Kidney capillary endothelial cell (primary cell): ENCODE measurements at regions not wholly inside any gene's neighbourhood (a gene's known extent, or its start where the extent isn't known, plus 50 kb on each side); places are given as distances from the start of the nearest gene placed in this dataset.

Experiments
- DNase-seq: peaks from one replicate; pipeline ENCODE4 v3.0.0-alpha.2; 2018; ENCODE audit warnings: low spot score

GRCh38 chr1:193988885-193989284 lies 802.5 kb upstream of the B3GALT2 start:
- DNase-seq = no peak

DNA sequence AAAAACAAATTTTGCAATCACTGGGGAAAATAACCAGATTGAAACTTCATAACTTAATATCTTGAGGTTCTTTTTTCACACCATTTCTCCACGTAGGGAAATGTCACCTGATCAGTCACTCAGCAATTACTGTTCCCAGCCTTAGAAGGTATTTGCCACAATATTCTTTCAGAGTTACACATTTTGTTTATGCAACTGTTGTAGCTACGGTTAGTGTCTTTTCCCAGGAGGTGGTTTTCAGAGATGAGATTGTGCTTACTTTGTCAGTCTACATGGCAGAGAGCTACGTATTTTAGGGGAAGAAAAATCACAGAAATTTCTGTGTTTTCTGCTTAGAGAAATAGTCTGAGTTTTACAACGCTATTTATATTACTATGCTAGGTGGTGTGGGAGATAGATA lies 792.8 kb upstream of the B3GALT2 start:
- no peak for DNase-seq

DNA sequence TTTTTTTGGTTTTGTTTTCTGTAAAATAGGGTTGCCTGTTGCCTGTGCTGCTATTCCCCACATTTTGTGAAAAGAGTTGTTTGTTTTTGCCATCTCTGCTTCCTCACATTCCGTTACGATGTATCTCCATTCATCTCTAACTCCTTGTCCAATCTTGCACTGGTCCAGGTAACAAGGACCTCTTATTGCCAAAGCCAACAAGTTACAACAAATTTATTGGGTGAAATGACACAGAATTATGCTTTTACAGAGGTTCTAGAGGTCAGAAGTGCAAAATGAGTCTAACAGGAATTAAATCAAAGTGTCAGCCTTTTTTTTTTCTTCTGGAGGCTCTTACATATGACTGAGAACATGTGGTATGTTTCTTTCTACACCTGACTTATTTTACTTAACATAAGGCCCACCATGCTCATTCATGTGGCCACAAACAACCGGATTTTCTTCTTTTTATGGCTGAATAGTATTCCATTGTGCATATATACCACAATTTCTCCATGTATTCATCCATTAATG lies 787.9 kb upstream of the B3GALT2 start:
- DNase-seq = no peak

GRCh38 chr1:193973428-193973827 lies 787.0 kb upstream of the B3GALT2 start:
- DNase-seq = no peak

DNA sequence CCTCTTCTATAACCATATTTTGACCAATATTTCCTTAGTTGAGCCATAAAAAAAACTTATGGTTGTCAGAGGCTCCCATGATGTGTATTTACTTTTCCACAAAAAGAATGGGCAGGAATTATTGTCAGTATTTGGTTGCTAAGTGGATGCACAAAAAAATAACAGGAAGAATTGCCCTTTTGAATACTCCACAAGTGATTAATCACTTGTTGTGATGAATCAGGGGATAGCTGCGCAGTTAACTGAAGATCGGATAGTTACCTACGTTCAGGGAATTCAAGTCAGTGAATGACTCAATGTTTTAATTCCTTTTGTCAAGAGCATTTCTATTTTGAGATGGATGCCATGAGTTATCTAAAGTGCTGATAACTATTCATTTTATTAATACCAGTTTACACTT lies 785.2 kb upstream of the B3GALT2 start:
- peak; percentile 90 for DNase-seq

- no peak for DNase-seq
Observed at GRCh38 chr1:193960499-193960898, 774.1 kb upstream of the B3GALT2 start.

DNA sequence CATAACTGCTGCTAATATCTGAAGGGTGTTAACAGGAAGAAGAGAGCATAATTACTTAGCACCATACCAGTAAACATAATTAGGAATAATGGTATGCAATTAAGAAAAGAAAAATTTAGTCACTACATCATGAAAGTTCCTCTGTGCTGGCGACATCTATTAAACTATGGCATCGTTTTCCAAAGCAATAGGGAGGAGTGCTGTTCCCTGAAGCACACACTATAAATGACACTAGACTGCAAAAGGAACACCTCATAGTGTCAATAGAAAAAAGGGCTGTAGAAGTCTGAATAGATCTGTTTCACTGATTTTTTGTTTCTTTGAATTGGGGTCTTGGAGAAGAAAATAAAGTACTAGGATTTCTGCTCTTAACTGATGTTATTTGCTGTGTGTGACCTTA lies 773.6 kb upstream of the B3GALT2 start:
- no peak for DNase-seq

GRCh38 chr1:193957556-193958095 lies 771.2 kb upstream of the B3GALT2 start:
- DNase-seq = no peak

GRCh38 chr1:193952778-193953374 lies 766.5 kb upstream of the B3GALT2 start:
- DNase-seq = no peak

DNA sequence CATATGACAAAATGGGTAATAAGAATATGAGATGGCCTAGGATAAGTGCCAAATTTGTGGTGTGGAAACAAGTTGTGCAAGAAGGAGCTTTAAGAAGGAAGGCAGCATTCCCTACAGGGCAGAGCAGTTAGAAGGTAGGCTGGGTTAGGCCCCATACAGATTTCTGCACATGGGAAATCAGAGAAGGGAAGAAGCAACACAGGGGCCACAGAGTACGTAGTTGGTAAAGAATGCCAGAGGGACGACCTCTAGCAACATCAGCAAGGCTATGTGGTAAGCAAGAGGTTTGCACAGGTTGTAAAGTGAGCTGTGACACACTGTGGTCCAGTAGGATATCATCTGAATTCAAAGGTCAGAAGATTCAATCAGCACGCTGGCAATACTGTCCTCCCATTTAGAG lies 765.6 kb upstream of the B3GALT2 start:
- DNase-seq = no peak

DNA sequence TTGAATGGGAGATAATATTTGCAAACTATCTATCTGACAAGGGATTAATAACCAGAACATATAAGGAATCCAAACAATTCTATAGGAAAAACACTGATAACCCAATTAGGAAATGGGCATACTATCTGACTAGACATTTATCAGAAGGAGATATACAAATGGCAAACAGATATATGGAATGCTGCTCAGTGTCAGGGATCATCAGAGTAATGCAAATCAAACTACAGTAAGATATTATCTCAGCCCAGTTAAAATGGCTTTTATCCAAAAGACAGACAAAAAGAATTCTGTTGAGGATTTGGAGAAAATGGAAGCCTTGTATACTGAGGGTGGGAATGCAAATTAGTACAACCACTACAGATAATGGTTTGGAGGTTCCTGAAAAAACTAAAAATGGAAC lies 758.0 kb upstream of the B3GALT2 start:
- no peak for DNase-seq

DNA sequence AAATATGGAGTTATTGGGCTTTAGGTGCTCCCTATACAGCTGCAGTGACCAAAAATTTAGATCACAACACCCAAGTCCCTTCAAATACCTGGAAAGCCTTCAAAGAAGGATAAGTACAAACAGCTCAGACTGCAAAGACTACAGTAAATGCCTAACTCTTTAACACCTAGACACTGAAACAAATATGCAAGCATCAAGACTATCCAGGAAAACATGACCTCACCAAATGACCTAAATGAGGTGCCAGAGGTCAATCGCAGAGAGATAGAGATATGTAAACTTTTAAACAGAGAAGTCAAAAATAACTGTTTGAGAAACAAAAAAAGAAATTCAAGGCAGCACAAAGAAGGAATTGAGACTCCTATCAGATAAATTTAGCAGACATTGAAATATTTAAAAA lies 753.8 kb upstream of the B3GALT2 start:
- DNase-seq = no peak

DNA sequence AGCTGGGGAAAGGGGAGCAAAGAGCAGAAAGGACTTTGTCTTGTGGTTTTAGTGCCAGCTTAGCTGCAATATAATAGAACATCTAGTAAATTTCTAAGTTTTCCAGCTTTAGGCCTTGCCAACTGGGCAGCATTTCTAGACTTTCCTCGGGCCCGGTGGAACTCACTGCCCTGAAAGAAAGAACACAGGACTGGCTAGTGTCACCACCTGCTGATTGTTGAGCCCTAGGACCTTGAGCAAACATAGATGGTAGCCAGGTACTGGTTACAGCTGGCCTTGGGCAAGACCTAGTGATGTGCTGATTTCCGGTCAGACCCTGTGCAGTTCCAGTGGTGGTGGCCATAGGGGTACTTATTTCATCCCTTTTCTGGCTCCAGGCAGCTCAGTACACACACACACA lies 753.2 kb upstream of the B3GALT2 start:
- DNase-seq = no peak

GRCh38 chr1:193937308-193937707 lies 750.9 kb upstream of the B3GALT2 start:
- DNase-seq = no peak

DNA sequence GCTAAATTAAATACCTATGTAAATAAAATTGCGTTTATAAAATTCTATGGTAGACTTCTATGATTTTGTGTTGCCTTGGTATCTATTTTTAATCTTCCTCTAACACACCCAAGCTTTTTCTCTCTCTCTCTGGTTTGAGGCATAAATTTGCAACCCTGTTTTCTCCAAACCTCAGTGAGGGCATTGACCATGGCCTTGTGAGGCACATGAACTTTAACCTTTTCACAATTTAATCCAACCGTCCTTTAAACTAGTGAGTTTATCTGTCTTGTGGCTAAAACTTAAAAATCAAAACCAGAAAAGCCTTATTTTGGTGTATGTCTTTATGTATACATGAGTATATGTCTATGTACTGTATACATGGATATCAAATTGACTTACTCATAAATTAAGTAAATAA lies 746.6 kb upstream of the B3GALT2 start:
- no peak for DNase-seq

DNA sequence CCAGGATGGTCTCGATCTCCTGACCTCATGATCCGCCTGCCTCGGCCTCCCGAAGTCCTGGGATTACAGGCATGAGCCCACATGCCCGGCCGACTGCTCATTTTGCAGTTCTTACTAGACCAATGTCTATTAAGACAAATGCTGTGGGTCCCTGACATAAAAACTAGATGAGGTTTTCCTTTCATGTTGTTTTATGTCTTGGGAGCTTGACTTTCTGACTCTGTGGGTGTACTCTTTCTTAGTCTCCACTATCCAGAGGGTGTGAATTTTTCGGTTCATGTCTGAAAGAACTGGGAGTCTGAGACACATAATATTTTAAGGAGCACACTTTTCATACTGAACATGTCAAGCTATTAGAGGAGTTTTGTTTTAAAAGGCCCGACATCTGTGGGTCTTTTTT lies 744.9 kb upstream of the B3GALT2 start:
- no peak for DNase-seq

- DNase-seq = no peak
Observed at GRCh38 chr1:193929374-193930033, 743.1 kb upstream of the B3GALT2 start.

DNA sequence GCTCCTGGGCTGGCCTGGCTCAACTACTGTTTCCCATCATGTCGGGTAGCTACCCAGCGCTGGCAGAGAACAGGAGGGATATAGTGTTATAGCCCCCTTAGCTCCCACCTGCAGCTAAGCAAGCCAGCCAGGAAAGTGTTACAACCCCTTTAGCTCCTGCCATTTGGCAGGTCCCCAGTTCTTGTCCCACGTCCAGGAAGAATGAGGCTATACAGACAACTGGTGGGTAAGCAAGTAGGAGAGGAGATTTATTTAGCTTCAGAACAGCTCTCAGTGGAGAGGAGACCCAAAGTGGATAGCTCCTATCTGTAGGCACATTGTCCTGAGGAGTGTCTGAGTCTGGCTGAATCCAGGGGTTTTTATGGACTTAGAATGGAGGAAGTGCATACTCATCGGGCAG lies 741.1 kb upstream of the B3GALT2 start:
- DNase-seq = no peak

- DNase-seq = no peak
Observed at GRCh38 chr1:193926956-193927355, 740.5 kb upstream of the B3GALT2 start.

- DNase-seq = no peak
Observed at GRCh38 chr1:193919827-193920226, 733.4 kb upstream of the B3GALT2 start.

GRCh38 chr1:193916452-193916851 lies 730.0 kb upstream of the B3GALT2 start:
- no peak for DNase-seq

DNA sequence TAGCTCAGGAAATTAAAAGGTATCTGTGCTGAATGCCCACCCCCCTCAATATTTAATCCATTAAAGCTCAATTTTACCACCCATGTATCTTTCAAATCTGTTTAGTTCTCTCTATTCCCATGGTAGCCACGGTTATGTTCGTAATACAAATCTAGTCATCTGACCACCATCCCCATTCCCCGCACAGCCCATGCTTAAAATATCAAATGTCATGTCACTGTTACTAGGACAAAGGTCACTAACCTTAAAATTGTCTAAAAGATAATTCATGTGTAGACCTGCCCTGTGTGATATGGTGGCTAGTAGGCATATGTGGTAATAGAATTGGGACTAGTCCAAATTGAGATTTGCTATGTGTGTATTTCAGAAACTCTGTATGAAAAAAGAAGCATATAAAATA lies 728.5 kb upstream of the B3GALT2 start:
- DNase-seq = no peak

DNA sequence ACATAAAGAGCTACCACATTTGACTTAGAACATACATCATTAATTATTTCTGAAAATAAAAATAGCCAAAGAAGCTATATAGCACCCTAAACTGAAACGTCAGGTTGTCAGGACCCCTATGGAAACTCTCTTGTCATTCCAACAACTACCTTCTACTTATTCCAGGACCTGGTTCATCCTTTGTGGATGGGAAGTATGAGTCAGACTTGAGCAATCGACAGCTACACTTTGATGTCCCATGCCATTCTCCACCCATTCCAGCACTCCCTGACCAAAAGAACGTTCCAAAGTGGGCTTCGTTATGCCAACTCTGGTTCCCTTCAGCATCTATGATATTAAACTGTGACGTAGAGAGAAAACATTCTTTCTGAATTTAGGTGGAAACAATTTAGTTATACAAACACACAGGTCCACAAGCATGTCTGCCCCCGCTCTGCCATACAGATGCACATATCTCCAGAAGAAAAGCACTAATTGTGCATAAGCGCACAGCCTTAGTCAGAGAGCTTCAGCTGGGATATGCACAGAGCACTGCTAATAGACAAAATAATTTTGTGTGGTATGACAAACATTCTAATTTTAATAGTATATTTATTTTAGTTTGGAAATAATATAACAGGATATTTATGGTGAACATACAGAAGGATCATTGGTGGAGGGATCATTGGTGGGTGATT lies 723.1 kb upstream of the B3GALT2 start:
- no peak for DNase-seq
